Fibroblast of the aortic adventitia (primary cell): ENCODE measurements at regions not wholly inside any gene's neighbourhood (a gene's known extent, or its start where the extent isn't known, plus 50 kb on each side); places are given as distances from the start of the nearest gene placed in this dataset.

ENCODE experiments used
- DNase-seq: peaks from one replicate; pipeline ENCODE4 v3.0.0-alpha.2; 2010; ENCODE audit warnings: low read depth
- H3K4me3 ChIP-seq: 2 replicates; pipeline ENCODE4 v1.5.1; 2011; ENCODE audit warnings: low read depth, mild to moderate bottlenecking, control low read depth, low read length, moderate library complexity
- TF ChIP-seq, protein P1 (sequence below): IDR thresholded peaks from 2 replicates; pipeline ENCODE4 v1.5.1; 2011; ENCODE audit warnings: mild to moderate bottlenecking, low read length, control low read depth, inconsistent platforms; ENCODE audit not compliant: insufficient read depth

DNA sequence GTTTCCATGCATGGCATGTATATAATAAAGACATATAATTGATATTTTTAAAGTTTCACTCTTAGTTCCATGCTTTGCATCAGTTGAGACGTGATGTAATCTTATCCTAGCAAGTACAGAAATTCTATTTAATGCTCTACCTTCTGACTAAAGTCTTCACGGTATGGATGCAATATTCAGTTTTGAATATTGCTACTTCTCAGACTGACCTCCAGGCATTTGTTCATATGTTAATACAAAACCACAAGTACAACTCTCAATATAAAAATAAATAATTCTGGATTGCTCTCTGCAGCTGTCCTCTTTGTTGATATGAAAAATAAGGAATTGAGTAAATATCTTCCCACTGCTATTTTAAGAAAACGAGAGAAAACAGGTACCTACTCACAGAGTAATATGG is 309.8 kb upstream of the HAND2 start:
- no peak overlapping the region for H3K4me3 ChIP-seq
- TF ChIP-seq, protein P1, sequence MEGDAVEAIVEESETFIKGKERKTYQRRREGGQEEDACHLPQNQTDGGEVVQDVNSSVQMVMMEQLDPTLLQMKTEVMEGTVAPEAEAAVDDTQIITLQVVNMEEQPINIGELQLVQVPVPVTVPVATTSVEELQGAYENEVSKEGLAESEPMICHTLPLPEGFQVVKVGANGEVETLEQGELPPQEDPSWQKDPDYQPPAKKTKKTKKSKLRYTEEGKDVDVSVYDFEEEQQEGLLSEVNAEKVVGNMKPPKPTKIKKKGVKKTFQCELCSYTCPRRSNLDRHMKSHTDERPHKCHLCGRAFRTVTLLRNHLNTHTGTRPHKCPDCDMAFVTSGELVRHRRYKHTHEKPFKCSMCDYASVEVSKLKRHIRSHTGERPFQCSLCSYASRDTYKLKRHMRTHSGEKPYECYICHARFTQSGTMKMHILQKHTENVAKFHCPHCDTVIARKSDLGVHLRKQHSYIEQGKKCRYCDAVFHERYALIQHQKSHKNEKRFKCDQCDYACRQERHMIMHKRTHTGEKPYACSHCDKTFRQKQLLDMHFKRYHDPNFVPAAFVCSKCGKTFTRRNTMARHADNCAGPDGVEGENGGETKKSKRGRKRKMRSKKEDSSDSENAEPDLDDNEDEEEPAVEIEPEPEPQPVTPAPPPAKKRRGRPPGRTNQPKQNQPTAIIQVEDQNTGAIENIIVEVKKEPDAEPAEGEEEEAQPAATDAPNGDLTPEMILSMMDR: no peak
- DNase-seq: no peak

DNA sequence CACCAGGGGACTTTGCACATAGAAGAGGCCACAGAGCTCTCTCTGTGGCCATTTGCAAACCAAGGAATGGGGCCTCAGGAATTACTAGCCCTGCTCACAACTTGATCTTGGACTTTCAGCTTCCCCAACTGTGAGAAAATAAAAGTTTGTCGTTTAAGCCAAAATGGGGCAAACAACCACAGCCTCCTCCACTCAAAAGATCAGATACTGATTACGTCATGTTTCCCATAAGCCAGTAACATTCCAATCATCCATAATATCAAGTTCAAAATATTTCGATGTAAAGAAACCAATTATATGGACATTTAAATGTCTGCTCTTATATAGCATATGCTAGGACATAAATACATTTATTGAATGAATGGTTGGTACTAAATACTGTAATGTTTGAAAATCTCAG is 307.5 kb upstream of the HAND2 start:
- no peak overlapping the region for H3K4me3 ChIP-seq
- DNase-seq: no peak
- TF ChIP-seq, protein P1: no peak

DNA sequence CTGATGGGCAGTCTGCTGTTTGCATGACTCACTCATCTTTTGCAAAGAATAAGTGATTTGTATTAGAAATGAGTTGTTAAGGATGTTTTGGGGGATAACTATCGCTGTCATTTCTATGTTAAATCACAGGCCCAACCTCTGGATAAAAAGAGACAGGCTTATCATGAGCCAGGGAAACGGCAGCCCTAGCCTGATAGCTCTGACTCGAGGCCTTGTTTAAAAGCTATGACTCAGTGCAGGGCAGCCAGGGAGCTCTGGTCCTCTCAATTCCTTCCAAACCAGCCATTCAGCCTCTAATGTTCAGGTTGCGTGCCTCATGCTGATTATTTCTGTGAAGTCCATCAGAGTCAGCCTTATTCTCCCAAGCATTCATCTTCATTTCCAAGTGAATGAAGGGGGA is 305.9 kb upstream of the HAND2 start:
- DNase-seq: peak; percentile 91
- TF ChIP-seq, protein P1: no peak
- H3K4me3 ChIP-seq: no peak overlapping the region

DNA sequence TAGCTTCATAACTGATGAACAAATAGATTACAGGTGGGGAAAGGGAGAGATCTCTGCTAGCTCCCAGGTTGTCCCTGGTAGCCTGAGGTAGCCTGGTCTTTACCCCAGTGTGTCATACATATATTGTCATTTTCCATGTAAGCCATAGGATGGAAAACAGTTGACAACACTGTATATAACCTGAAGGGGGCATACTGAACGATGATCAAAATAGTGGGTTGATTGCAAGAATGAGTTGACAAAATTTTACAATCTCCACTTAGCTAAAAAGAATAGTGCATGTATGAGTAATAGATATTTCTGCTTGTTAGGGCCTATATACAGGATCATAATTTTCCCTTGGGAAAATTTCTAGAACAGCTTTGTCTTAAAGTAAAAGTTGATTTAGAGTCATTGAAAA is 304.1 kb upstream of the HAND2 start:
- no peak overlapping the region for H3K4me3 ChIP-seq
- TF ChIP-seq, protein P1: no peak
- DNase-seq: peak; percentile 56

DNA sequence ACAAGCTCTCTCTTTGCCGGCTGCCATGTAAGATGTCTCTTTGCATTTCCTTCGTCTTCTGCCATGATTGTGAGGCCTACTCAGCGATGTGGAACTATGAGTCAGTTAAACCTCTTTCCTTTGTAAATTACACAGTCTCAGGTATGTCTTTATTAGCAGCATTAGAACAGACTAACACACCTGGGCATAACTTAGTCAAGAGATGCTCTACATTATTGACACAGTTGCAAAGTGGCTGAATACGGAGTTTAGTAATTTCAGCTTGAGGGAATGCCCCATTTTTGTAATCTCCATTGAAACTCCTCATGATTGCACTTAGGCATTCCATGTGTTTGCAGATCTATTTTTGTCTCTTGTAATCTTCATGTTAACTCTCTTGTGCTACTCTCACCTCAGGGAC is 299.5 kb upstream of the HAND2 start:
- DNase-seq: no peak
- TF ChIP-seq, protein P1: no peak

DNA sequence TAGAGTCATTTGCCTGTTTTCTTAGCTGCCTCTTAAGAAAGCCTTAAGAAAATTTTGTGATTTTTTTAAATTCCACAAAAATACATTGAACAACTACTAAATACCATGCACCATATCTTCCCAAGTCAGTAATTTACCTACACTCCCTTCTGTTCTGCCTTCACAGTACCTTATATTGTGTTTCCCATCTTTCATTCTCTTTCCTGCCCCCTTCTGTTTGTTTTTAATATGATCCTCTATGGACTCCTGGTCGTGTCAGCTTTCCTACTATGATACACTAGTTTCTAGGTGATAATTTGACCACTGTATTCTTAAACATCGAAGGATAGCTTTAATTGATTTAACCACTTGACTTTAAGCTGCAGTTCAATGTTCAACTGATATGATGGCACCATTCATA is 297.7 kb upstream of the HAND2 start:
- DNase-seq: no peak
- TF ChIP-seq, protein P1: peak; percentile 9
- no peak overlapping the region for H3K4me3 ChIP-seq

More for the DNA sequence above, 299.5 kb upstream of the HAND2 start:
- no peak overlapping the region for H3K4me3 ChIP-seq

DNA sequence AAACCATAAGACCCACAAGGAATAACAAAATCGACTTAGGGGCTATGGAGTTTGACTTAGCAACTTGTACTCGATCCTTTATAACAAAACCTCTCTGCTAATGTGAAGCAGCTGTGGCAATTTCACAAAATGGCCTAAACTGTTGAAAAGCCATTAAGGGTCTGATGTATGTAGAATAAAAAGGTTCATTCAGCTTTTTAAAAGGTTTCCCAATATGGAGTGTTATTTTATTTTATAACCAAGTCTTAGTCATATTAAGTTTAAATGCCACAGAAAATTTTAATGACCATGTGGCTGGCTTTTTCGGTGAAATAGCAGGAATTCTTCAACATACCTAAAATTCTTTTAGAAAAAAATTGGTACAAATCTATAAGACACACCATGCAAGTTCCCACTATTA is 291.8 kb upstream of the HAND2 start:
- DNase-seq: no peak
- TF ChIP-seq, protein P1: no peak

More for the DNA sequence above, 291.8 kb upstream of the HAND2 start:
- H3K4me3 ChIP-seq: no peak overlapping the region
